ENCODE measurements at regions not wholly inside any gene's neighbourhood (a gene's known extent, or its start where the extent isn't known, plus 50 kb on each side); places are given as distances from the start of the nearest gene placed in this dataset.
"Not testable (repeated sequence)": the region's sequence is repeated elsewhere in the genome, so short reads cannot be mapped to it uniquely, and the experiment has no call there.

DNA sequence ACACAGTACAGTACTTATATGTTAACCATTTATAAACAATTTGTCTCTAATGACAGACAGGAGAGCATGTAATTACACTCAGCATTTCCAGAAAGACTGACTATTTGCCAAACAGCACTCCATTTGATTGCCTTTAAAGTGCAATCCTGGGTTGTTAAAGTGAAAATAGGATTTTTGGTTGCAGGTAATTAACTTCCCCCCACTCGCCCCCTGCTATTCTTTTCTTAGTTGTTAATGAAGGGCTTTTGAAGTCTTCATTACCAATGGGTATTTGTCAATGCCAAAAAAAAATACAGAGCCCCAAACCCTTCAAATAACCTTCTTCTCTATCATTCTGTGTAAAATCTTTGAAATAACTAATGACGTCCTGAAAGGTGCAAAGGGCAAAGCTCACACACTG, 825.6 kb downstream of the STPG2 start:
- Histone ChIP-seq H3K27ac (no peak overlapping the region), H3K27me3 (no peaks in the 10 kb centered on the region), H4K20me1 (no peaks in the 10 kb centered on the region), H3K4me3 (no peak overlapping the region), H3K9me3 (replicated peaks in 1 of 11) (no peaks in the 10 kb centered on the region), H3K36me3 (no peaks in the 10 kb centered on the region), H3K4me1 (no peaks in the 10 kb centered on the region), H3K9ac (no peak overlapping the region), H3K4me2 (no peak overlapping the region)
- no peak for TF ChIP-seq Cebpa-rat (IDR thresholded peaks at IDR 0.05)

GRCh38 chr4:97325751-97326150, 817.5 kb downstream of the STPG2 start:
- not testable (repeated sequence) for H3K4me2 ChIP-seq; H3K36me3 ChIP-seq; H3K9me3 ChIP-seq (replicated peaks in 1 of 11); H3K27me3 ChIP-seq; H3K27ac ChIP-seq; H3K4me1 ChIP-seq; H3K9ac ChIP-seq; H3K4me3 ChIP-seq; H4K20me1 ChIP-seq

DNA sequence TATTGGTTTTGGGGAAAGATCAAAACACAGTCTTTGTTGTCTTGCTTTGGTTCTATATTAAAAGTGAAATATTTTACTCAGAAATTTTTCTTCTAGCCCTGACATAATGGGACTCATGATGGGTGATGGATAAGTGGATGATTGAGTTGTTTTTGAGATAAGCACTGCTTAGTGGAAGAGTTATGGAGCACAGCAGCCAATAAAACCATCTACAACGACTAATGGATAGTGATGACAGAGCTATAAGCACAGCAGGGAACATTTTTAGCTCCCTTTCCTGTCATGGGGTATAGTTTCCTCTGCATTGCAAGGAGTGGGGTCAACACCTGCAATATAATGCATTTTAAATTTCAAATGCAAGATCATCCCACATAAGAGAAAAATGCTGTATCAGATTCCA, 812.4 kb downstream of the STPG2 start:
- Histone ChIP-seq H3K36me3 (no peaks in the 10 kb centered on the region), H4K20me1 (no peaks in the 10 kb centered on the region), H3K27ac (no peak overlapping the region), H3K27me3 (no peaks in the 10 kb centered on the region), H3K4me1 (no peaks in the 10 kb centered on the region), H3K9ac (no peak overlapping the region), H3K9me3 (replicated peaks in 1 of 11) (peaks cover 0 to 7% (median 4%) of the 10 kb centered on the region in 11 experiments; a peak in 6 of 22 replicates), H3K4me3 (no peak overlapping the region), H3K4me2 (no peak overlapping the region)
- TF ChIP-seq Cebpa-rat (IDR thresholded peaks at IDR 0.05): no peak

- Histone ChIP-seq H3K4me3 (no peak overlapping the region), H3K27ac (no peak overlapping the region), H3K9ac (no peak overlapping the region), H3K9me3 (replicated peaks in 1 of 11) (peaks cover 7 to 24% (median 15%) of the 10 kb centered on the region in 11 experiments; a peak in 20 of 22 replicates), H4K20me1 (no peaks in the 10 kb centered on the region), H3K27me3 (no peaks in the 10 kb centered on the region), H3K36me3 (no peaks in the 10 kb centered on the region), H3K4me1 (no peaks in the 10 kb centered on the region), H3K4me2 (no peak overlapping the region)
- no peak for TF ChIP-seq Cebpa-rat (IDR thresholded peaks at IDR 0.05)
Observed at GRCh38 chr4:97334348-97334747, 808.9 kb downstream of the STPG2 start.

- Histone ChIP-seq H3K27ac (no peak overlapping the region), H3K36me3 (no peaks in the 10 kb centered on the region), H4K20me1 (no peaks in the 10 kb centered on the region), H3K9me3 (replicated peaks in 1 of 11) (no peaks in the 10 kb centered on the region), H3K4me3 (no peak overlapping the region), H3K9ac (no peak overlapping the region), H3K4me1 (no peaks in the 10 kb centered on the region), H3K4me2 (no peak overlapping the region), H3K27me3 (no peaks in the 10 kb centered on the region)
- no peak for TF ChIP-seq Cebpa-rat (IDR thresholded peaks at IDR 0.05)
Observed at GRCh38 chr4:97349468-97350186, 793.6 kb downstream of the STPG2 start.

DNA sequence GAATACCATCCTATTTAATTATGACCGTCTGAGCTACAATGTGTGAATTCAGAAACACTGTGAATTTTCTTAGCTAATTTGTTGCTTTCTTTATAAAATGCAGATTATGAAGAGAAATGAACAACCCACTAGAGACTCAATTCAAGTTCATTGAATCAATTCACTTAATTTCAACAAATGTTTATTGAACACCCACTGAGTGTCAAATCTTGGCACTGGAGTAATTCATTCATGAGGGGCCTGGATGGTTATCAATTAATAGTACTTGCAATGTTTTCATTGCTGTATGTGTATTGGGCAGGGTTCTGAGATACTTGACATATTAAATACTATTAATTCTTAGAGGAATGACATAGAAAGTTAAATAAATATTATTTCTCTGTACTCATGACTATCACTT, 789.4 kb downstream of the STPG2 start:
- H3K9me3 ChIP-seq (replicated peaks in 1 of 11): peaks cover 0 to 10% (median 0%) of the 10 kb centered on the region in 11 experiments; a peak in 3 of 22 replicates
- no peak overlapping the region for H3K4me3 ChIP-seq
- no peak overlapping the region for H3K27ac ChIP-seq
- H3K9ac ChIP-seq: no peak overlapping the region
- H3K36me3 ChIP-seq: no peaks in the 10 kb centered on the region
- no peak for TF ChIP-seq Cebpa-rat (IDR thresholded peaks at IDR 0.05)
- H4K20me1 ChIP-seq: no peaks in the 10 kb centered on the region
- H3K4me1 ChIP-seq: no peaks in the 10 kb centered on the region
- H3K27me3 ChIP-seq: no peaks in the 10 kb centered on the region
- no peak overlapping the region for H3K4me2 ChIP-seq

DNA sequence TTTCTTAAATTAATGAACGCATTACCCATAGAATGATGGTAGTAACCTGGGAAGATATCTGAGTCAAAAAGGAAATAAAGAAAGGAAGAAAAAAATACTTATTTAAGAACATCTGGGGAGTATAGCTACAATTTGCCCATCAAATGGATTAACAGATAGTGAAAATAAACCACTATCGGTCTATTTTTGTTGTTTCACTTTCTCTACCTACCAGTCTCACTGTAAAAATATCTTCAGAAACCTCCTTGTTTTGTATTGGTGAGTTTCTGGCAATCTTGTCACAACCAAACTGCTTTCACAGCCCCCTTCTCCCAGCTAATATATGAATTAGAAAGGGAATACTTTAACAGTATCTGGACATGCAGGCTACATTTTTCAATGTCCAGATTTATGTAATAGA, 783.5 kb downstream of the STPG2 start:
- TF ChIP-seq Cebpa-rat (IDR thresholded peaks at IDR 0.05): no peak
- no peaks in the 10 kb centered on the region for H3K36me3 ChIP-seq
- H3K9ac ChIP-seq: no peak overlapping the region
- no peaks in the 10 kb centered on the region for H3K27me3 ChIP-seq
- H3K4me1 ChIP-seq: no peaks in the 10 kb centered on the region
- no peak overlapping the region for H3K4me2 ChIP-seq
- H4K20me1 ChIP-seq: no peaks in the 10 kb centered on the region
- H3K9me3 ChIP-seq (replicated peaks in 1 of 11): peaks cover 7 to 23% (median 12%) of the 10 kb centered on the region in 11 experiments; a peak in 21 of 22 replicates
- no peak overlapping the region for H3K4me3 ChIP-seq
- H3K27ac ChIP-seq: no peak overlapping the region

DNA sequence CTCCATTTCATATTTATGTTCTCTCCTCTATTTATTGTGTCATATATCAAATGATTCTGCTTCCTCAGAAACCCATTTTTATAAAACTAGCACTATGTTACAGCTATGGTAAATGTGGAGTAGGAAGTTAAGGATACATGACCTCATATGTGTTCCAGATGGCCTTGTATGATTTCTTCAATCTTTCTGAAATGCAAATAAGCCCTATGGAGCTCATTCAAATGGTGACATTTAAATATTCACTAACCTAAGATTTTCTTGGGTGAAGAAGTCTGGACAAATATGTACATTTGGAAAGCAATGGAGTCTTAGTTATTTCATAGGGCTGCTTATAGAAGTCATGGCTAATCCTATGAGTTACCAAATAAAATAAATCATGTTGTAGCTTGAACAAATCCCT, 782.5 kb downstream of the STPG2 start:
- Histone ChIP-seq H3K4me1 (no peaks in the 10 kb centered on the region), H4K20me1 (no peaks in the 10 kb centered on the region), H3K27ac (no peak overlapping the region), H3K4me2 (no peak overlapping the region), H3K36me3 (no peaks in the 10 kb centered on the region), H3K27me3 (no peaks in the 10 kb centered on the region), H3K9me3 (replicated peaks in 1 of 11) (peaks cover 7 to 16% (median 11%) of the 10 kb centered on the region in 11 experiments; a peak in 21 of 22 replicates), H3K4me3 (no peak overlapping the region), H3K9ac (no peak overlapping the region)
- TF ChIP-seq Cebpa-rat (IDR thresholded peaks at IDR 0.05): no peak

DNA sequence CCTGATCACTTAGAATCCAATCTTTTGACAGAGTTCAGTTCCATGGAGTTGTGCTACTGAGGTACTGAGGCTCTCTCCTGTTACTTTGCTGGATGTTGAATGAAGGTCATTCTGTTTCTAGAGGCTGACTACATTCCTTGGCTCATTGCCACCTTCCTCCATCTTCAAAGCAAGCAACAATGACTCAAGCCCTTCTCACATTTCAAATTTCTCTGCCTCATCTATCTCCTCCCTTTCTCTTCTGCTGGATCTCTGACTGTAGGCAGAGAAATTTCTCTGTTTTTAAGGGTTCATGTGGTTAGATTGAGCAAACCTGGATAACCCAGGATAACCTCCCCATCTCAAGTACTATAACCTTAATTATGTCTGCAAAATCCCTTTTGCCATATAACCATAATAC, 775.4 kb downstream of the STPG2 start:
- no peak for TF ChIP-seq Cebpa-rat (IDR thresholded peaks at IDR 0.05)
- H4K20me1 ChIP-seq: no peaks in the 10 kb centered on the region
- no peaks in the 10 kb centered on the region for H3K36me3 ChIP-seq
- H3K4me3 ChIP-seq: no peak overlapping the region
- H3K4me1 ChIP-seq: no peaks in the 10 kb centered on the region
- H3K9ac ChIP-seq: no peak overlapping the region
- no peak overlapping the region for H3K4me2 ChIP-seq
- peaks cover under 1 to 9% (median 3%) of the 10 kb centered on the region in 11 experiments; a peak in 20 of 22 replicates for H3K9me3 ChIP-seq (replicated peaks in 1 of 11)
- no peak overlapping the region for H3K27ac ChIP-seq
- no peaks in the 10 kb centered on the region for H3K27me3 ChIP-seq

- H3K27ac ChIP-seq: no peak overlapping the region
- no peak for TF ChIP-seq Cebpa-rat (IDR thresholded peaks at IDR 0.05)
Observed at GRCh38 chr4:97370568-97370967, 772.7 kb downstream of the STPG2 start.

More at GRCh38 chr4:97370568-97370967, 772.7 kb downstream of the STPG2 start:
- Histone ChIP-seq H3K9me3 (replicated peaks in 1 of 11) (no peaks in the 10 kb centered on the region; a peak in 1 of 22 replicates), H3K9ac (no peak overlapping the region), H3K4me1 (no peaks in the 10 kb centered on the region), H3K4me3 (no peak overlapping the region), H3K4me2 (no peak overlapping the region), H3K36me3 (no peaks in the 10 kb centered on the region), H4K20me1 (no peaks in the 10 kb centered on the region), H3K27me3 (no peaks in the 10 kb centered on the region)

All from BLaER1 treated with 17β-estradiol and CSF1 and Interleukin-3, amounts not matched to agents 10 nM and 100 nM (cell line).